MG63 (cell line): ENCODE measurements at regions not wholly inside any gene's neighbourhood (a gene's known extent, or its start where the extent isn't known, plus 50 kb on each side); places are given as distances from the start of the nearest gene placed in this dataset.

Source experiments
- DNase-seq: peaks from one replicate; pipeline ENCODE4 v3.0.0-alpha.2; 2020
- H3K27me3 ChIP-seq: fragments of 250-450 bp; sonication (Bioruptor Pico); 2 replicates; pipeline ENCODE4 v1.5.1; 2020; ENCODE audit warnings: mild to moderate bottlenecking, moderate library complexity
- H3K36me3 ChIP-seq: fragments of 250-450 bp; sonication (Bioruptor Pico); 2 replicates; pipeline ENCODE4 v1.5.1; 2020; ENCODE audit warnings: mild to moderate bottlenecking, moderate library complexity
- H3K4me3 ChIP-seq: fragments of 250-450 bp; sonication (Bioruptor Pico); 2 replicates; pipeline ENCODE4 v1.5.1; 2020; ENCODE audit warnings: mild to moderate bottlenecking, moderate library complexity
- H3K9me3 ChIP-seq: fragments of 250-450 bp; sonication (Bioruptor Pico); 2 replicates; pipeline ENCODE4 v1.5.1; 2020; ENCODE audit warnings: mild to moderate bottlenecking, moderate library complexity

DNA sequence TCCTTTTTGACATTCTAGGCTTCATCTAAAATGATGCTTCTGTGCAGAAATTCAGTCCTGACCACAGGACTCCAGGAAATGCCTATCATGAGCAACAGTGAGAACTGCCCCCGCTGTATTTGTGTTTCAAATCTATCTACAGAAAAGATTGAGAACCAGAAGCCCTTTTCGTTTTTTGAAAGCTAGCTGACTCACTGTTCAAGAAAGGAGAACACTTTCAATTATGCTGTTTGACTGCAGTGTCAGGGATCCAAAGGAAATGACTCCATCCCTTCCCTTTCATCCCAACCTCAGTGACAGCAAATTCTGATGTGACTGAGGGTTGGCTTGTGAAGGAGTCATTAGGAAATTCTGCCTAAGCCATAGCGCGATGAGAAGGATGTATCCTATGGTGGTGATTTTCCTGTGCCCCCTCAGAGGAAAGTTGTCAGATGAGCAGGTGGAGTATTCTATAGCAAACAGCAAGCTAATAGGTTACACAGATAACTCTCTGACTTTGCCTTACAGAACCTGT lies 622.3 kb downstream of the TMEM114 start:
- Histone ChIP-seq H3K4me3 (no peak overlapping the region), H3K9me3 (no peaks in the 10 kb centered on the region), H3K36me3 (no peaks in the 10 kb centered on the region), H3K27me3 (peaks cover 3% of the 10 kb centered on the region)
- DNase-seq = no peak

DNA sequence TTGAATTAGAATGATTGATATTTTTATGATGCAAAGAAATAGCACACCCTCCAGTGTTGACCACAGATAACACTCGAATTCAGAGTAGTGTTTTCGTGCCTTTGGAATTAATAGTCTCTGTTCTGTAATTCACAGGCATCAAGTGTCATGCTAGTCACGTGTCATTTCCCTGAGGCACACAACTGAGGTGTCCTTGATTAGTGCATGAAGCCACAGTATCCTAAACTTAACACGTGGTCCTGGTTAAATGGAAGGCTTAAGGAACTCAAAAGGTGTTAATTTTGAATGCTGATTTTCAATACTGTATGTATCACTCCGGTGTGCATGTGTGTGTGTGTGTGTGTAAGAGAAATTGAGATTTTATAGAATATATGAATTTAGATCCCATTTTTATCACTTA lies 625.6 kb downstream of the TMEM114 start:
- no peaks in the 10 kb centered on the region for H3K9me3 ChIP-seq
- no peak for DNase-seq
- no peaks in the 10 kb centered on the region for H3K36me3 ChIP-seq
- no peak overlapping the region for H3K4me3 ChIP-seq
- H3K27me3 ChIP-seq = peaks cover 3% of the 10 kb centered on the region

DNA sequence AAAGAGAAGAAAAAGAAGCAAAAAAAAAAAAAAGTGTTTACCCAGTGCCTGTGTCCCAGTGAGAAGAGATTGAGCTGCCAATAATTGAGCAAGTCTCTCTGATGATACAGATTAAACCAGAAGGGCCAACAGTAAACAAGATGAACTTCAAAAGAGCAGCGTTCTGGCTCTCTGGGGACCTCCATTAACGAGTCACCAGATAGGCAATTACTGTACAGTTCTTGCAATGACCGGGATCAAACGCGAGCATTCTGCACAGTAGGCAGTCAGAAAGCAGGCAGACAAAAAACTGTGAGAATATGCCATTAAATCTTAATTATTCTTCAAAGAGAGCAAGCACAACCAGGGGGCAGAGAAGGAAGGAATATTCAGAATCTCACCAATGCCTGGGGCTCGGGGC lies 626.1 kb downstream of the TMEM114 start:
- no peak overlapping the region for H3K4me3 ChIP-seq
- no peak for DNase-seq
- H3K36me3 ChIP-seq = no peaks in the 10 kb centered on the region

DNA sequence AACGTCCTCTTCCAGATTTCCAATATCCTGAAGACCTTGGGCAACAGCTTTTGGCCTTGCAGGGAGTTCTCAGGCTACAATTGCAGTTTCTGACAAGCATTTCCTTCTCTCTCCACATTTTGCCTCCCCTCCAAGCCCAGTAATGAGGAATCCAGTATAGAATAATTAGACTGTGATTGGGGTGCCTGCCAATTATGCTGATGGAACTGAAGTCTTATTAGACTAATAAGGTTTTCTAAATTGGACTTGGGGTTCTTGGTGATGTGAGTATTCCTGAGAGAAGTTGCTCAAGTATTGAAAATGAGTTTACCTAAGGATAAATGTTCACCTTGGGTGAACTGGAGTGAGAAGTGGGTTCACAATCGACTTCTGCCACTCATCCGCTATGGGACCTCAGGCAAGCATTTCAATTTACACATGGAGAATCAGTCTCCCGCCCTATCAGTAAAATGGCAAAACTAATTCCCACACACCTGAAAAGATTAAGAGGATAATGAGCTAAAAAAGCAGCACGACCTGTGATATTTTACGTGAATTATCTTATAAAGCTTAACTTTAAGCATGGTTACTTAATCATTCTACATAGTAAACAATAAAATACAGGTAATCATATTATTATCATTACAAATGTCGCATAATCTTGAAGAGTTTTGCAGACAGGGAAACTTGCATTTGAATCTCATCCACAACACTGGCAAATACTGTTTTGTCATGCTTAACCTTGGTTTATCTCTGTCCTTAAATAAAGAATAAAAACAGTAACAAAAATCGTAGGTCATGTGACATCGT lies 628.0 kb downstream of the TMEM114 start:
- Histone ChIP-seq H3K36me3 (no peaks in the 10 kb centered on the region), H3K27me3 (peaks cover 3% of the 10 kb centered on the region; the same call in 1 of the 2 replicates), H3K4me3 (no peak overlapping the region), H3K9me3 (no peaks in the 10 kb centered on the region)
- no peak for DNase-seq

More for the DNA sequence above, 626.1 kb downstream of the TMEM114 start:
- peaks cover 3% of the 10 kb centered on the region; the same call in 1 of the 2 replicates for H3K27me3 ChIP-seq
- no peaks in the 10 kb centered on the region for H3K9me3 ChIP-seq

DNA sequence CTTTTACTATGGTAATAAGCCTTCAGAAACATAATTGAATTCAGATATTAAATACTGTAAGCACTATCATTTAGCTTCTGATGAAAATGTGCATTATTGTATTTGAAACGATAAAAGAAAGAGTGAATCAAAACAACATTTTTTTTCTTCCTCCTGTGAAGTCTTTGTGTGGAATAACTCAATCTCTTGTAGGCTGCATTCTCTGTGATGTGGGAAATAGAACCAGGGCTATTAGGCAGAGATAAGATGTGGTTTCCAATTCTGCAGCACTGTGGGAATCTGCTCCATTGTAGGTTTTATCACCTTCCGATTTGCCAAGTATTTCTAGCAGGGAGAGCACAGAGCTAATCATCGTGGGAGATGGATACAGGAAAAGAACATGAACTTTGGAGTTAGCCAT lies 624.5 kb downstream of the RBFOX1 start:
- no peak overlapping the region for H3K4me3 ChIP-seq
- no peaks in the 10 kb centered on the region for H3K36me3 ChIP-seq
- H3K9me3 ChIP-seq = no peaks in the 10 kb centered on the region
- no peak for DNase-seq
- H3K27me3 ChIP-seq = no peaks in the 10 kb centered on the region

DNA sequence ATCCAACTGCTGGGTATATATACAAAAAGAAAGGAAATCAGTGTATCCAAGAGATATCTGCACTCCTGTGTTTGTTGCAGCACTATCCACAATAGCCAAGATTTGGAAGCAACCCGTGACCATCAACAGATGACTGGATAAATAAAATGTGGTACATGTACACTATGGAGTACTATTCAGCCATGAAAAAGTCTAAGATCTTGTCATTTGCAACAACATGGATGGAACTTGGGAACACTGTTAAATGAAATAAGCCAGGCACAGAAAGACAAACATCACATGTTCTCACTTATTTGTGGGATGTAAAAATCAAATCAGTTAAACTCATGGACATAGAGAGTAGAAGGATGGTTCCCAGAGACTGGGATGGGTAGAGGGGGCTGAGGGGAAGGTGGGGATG lies 620.7 kb downstream of the RBFOX1 start:
- H3K9me3 ChIP-seq = no peaks in the 10 kb centered on the region
- no peak for DNase-seq
- H3K36me3 ChIP-seq = no peaks in the 10 kb centered on the region
- no peak overlapping the region for H3K4me3 ChIP-seq
- no peaks in the 10 kb centered on the region; the same call in 1 of the 2 replicates for H3K27me3 ChIP-seq

DNA sequence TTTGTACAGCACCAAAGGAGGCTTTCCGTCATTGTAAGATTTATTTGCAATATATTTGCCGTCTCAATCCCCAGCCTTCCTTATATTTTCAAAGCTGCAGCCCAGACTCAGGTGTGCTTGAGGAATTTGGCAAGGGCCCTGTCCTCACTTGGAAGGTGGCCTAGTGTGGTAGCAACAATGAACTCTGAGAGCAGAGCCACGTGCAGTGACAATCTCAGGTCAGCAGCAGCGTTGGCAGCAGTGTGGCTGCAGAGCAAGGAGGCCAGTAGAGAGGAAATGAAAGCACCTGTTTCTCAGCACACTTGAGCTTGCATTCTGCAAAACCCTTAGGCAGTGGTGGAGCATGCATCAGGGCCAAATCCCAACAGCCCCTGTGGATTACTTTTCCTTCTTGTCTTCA lies 613.5 kb downstream of the RBFOX1 start:
- H3K36me3 ChIP-seq = no peaks in the 10 kb centered on the region
- no peak for DNase-seq
- H3K9me3 ChIP-seq = no peaks in the 10 kb centered on the region
- no peaks in the 10 kb centered on the region; the same call in 1 of the 2 replicates for H3K27me3 ChIP-seq
- no peak overlapping the region for H3K4me3 ChIP-seq

DNA sequence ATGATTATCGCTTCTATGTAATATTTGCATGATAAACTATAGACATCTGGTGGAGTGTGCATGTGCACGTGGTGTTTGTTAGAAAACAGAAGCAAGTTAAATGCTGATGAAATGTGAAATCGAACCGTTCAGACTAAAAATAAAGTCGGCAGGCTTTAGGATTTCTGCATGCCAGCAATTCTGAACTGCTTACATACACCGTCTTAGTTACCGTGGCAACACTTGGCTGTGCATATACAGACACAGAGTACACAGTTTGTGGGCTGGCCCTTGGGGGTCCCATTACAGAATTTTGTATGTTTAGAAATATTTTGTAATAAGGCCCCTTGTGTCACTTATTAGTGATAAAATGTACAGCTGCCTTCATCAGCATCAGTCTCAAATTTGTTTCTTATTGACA lies 605.5 kb downstream of the RBFOX1 start:
- no peaks in the 10 kb centered on the region for H3K27me3 ChIP-seq
- no peaks in the 10 kb centered on the region for H3K9me3 ChIP-seq

DNA sequence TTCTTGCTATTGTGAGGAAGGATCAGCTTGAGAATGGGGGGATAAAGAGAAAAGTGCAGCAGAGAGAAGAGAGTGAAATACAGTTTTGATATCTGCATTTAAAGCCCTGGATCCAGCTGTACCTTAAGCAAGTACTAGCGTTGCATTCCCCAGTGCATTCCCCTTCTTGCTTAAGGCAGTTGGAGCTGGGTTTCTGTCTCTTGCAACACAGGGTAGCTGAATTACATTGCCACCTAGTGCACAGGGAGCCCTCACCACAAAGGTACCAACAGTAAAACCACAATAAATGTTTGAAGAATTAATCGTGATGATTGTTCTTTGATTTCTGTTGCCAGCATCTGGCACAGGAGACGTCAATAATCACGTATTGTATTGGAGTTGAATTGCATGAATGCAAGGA lies 588.7 kb downstream of the RBFOX1 start:
- Histone ChIP-seq H3K27me3 (no peaks in the 10 kb centered on the region), H3K4me3 (no peak overlapping the region), H3K36me3 (no peaks in the 10 kb centered on the region), H3K9me3 (no peaks in the 10 kb centered on the region)
- no peak for DNase-seq

More for the DNA sequence above, 605.5 kb downstream of the RBFOX1 start:
- H3K4me3 ChIP-seq = no peak overlapping the region
- DNase-seq = no peak
- H3K36me3 ChIP-seq = no peaks in the 10 kb centered on the region

DNA sequence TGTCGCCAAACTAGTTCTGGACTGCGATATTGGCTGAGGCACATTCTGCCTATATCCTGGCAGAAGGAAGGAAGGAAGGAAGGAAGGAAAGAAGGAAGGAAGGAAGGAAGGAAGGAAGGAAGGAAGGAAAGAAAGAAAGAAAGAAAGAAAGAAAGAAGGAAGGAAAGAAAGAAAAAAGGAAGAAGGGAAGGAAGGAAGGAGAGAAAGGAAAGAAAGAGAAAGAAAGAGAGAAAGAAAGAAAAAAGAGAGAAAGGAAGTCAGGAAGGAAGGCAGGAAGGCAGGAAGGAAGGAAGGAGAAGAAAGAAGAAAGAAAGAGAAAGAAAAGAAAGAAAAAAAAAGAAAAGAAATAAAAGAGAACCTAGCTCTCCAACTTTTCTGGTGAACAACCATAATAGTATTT lies 587.1 kb downstream of the RBFOX1 start:
- no peak for DNase-seq
- no peak overlapping the region for H3K4me3 ChIP-seq
- H3K27me3 ChIP-seq = no peaks in the 10 kb centered on the region
- no peaks in the 10 kb centered on the region for H3K9me3 ChIP-seq
- H3K36me3 ChIP-seq = no peaks in the 10 kb centered on the region

DNA sequence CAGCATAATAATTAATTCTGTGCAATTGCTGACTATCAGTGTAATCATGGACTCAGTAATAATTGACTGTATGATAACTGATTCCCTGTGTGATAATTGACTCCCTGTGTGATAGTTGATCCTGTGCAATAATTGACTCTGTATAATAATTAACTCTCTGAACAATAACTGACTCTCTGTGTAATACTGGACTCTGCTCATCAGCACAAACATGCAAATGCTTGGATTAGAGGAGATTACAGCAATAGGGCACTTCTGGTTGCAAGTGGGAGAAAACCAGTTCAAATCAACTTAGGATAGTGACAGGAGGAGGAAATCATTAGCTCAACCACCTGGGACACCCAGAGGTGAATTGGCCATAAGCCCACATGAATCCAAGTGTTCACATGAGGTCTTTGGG lies 582.1 kb downstream of the RBFOX1 start:
- no peaks in the 10 kb centered on the region for H3K27me3 ChIP-seq
- no peaks in the 10 kb centered on the region for H3K36me3 ChIP-seq
- H3K4me3 ChIP-seq = no peak overlapping the region
- no peak for DNase-seq
- no peaks in the 10 kb centered on the region for H3K9me3 ChIP-seq

DNA sequence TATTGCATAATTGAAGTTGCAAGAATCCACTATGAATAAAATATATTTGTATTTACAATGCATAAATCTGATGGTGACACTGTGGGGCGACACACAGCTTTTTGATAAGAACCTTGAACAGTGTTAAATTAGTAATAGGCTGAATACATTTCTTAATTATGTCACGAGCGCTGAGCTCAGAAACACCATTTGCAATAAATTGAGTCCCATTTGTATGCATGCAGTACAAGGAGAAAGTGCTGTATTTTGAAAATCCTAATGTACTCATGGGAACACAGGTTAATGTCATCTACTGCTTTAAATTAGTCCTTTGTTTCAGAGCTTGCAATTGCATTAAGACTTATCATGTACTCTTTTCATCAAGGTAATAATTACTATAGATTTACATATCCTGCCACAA lies 579.5 kb downstream of the RBFOX1 start:
- H3K9me3 ChIP-seq = no peaks in the 10 kb centered on the region
- H3K4me3 ChIP-seq = no peak overlapping the region
- DNase-seq = no peak
- H3K27me3 ChIP-seq = no peaks in the 10 kb centered on the region
- no peaks in the 10 kb centered on the region for H3K36me3 ChIP-seq

DNA sequence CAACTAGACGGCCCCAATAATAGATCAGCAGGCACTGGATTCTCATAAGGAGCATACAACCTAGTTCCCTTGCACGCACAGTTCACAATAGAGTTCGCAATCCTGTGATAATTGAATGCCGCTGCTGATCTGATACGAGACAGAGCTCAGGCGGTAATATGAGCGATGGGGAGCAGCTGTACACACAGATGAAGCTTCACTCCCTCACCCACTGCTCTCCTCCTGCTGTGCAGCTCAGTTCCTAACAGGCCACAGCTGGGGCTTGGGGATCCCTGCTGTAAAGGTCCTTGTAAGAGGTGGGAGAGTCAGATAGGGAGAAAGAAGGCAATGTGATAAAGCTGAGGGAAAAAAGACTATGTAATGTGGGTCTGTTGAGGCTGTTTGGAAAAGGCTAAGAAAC lies 577.5 kb downstream of the RBFOX1 start:
- Histone ChIP-seq H3K36me3 (no peaks in the 10 kb centered on the region), H3K9me3 (no peaks in the 10 kb centered on the region), H3K4me3 (no peak overlapping the region), H3K27me3 (no peaks in the 10 kb centered on the region)
- no peak for DNase-seq

DNA sequence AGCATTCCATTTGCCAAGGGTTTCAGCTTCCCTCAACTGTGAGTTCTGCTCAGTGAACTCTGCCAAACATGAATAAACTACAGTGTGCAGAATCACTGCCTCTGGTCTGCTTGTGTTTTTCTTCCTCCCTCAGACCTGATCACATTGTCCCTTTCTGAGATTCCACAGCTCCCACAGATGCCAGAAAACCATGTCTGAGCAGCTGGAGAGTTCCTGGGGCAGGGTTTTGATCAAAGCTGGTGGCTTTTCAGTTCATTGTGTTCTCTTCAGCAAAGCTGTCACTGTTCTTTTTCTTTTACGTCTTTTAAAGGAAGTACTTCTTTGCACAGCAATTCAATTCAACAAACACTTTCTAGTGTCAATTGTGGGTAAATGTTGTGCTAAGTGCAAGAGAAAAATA lies 555.8 kb downstream of the RBFOX1 start:
- Histone ChIP-seq H3K36me3 (no peaks in the 10 kb centered on the region), H3K9me3 (no peaks in the 10 kb centered on the region), H3K27me3 (no peaks in the 10 kb centered on the region), H3K4me3 (no peak overlapping the region)
- no peak for DNase-seq

DNA sequence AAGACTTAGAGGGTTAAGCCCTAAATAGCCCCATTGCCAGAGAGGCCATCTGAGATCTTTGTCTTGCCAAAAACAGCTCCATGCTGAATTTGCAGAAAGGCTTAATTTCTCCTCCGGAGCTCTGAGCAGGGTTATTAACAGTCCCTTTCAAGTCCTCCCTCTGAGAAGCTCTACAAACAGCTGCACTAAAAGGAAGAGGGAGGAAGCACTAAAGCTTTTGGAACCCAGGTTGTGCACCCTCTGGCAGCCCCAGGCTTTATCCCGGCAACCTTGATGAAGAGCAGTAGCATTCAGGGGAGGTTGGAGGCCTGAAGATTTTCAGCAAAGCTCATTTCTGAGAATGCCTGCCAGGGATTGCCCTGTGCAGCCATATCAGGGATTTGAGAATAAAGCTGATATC lies 554.7 kb downstream of the RBFOX1 start:
- H3K4me3 ChIP-seq = no peak overlapping the region
- no peaks in the 10 kb centered on the region for H3K9me3 ChIP-seq
- no peaks in the 10 kb centered on the region for H3K36me3 ChIP-seq
- no peak for DNase-seq
- no peaks in the 10 kb centered on the region for H3K27me3 ChIP-seq

DNA sequence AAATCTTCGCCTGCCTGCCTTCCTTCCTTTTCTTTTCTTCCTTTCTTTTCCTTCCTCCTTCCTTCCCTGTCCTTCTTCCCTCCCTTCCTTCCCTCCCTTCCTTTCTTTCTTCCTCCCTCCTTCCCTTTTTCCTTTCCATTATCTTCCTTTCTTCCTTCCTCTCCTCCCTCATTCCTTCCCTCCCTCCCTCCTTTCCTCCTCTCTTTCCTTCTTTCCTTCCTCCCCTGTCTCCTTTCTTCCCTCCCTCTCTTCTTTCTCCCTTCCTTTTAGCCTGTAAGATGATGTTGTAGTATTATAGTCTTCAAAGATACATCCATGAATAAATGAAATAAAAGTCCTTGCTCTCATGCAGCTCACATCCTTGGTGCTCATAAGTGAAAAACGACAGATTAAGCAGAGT lies 539.3 kb downstream of the RBFOX1 start:
- Histone ChIP-seq H3K4me3 (no peak overlapping the region), H3K36me3 (no peaks in the 10 kb centered on the region), H3K9me3 (no peaks in the 10 kb centered on the region), H3K27me3 (no peaks in the 10 kb centered on the region)
- DNase-seq = no peak

DNA sequence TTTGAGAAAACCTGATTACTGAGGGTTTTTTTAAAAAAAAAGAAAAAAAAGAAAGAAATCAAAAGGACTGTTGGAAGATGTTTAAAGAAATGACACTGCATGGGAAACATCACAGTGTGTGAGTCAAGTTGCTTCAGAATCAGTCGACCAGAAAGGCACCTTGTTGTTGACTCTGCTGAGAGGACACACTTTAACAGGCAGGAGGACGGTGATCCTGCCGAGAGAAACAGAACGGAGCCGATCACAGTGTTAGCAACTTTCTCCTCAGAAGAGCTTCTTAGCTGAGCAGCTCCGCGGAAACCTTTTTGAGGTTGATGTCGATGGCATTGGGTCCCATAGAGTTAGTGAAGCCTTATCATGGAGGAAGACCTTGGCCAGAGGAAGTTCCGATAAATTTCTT lies 538.7 kb downstream of the RBFOX1 start:
- Histone ChIP-seq H3K9me3 (no peaks in the 10 kb centered on the region), H3K36me3 (no peaks in the 10 kb centered on the region), H3K27me3 (no peaks in the 10 kb centered on the region), H3K4me3 (no peak overlapping the region)
- no peak for DNase-seq

DNA sequence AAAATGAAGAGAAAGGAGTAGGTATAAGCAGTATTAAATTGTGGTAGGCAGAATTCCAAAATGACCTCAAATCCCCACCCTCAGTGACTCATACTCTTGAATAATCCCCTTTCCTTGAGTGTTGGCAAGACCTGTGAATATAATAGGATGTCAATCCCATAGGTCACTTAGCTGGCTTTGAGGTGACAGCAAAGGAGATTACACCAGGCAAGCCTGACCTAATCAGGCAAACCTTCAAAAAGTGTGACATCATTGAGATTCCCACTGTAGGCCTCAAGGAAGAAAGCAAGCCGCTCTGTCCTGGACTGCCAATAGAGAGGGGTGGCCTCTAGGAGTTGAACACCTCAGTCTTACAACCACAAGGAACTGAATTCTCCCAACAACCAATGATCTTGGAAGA lies 535.2 kb downstream of the RBFOX1 start:
- DNase-seq = no peak
- H3K4me3 ChIP-seq = no peak overlapping the region
- no peaks in the 10 kb centered on the region for H3K36me3 ChIP-seq
- no peaks in the 10 kb centered on the region for H3K9me3 ChIP-seq
- no peaks in the 10 kb centered on the region for H3K27me3 ChIP-seq
